ENCODE measurements at regions not wholly inside any gene's neighbourhood (a gene's known extent, or its start where the extent isn't known, plus 50 kb on each side); places are given as distances from the start of the nearest gene placed in this dataset.

DNA sequence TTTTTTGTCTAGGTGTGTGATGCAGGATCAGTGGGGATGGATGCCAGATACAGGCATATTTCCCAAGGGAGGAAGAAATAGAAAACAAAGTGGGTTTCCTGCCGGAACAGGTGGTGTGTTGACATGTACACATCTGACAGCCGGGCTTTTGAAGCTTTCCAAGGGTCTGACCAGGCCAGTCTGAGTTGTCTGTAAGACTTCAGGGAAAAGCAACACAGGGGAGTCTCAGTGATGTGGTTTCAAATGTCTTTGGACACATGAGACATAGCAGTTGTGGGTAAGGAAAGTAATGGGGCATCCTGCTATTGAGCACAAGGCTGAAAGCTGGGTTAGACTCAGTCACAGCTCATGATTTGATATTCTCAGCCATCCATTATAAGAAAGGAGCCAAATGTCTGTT, 274.9 kb downstream of the PIK3R1 start:
- H3K36me3 ChIP-seq (ENCODE audit: control insufficient read depth, insufficient read depth, low read length) = no peaks in the 10 kb centered on the region
- no peaks in the 10 kb centered on the region for H3K4me1 ChIP-seq (ENCODE audit: control insufficient read depth, insufficient read depth, low read length)
- Mint-ChIP-seq H3K4me3 (no peak overlapping the region), H3K4me1 (no peaks in the 10 kb centered on the region), H3K9me3 (peaks cover 10% of the 10 kb centered on the region), H3K27me3 (ENCODE audit: insufficient read depth) (no peaks in the 10 kb centered on the region), H3K27ac (no peak overlapping the region), H3K36me3 (ENCODE audit: low read depth) (no peaks in the 10 kb centered on the region)
- no peak for DNase-seq
- no peak overlapping the region for H3K27ac ChIP-seq (ENCODE audit: low read depth, low read length)
- H3K4me3 ChIP-seq (ENCODE audit: low read length) = no peak overlapping the region
- 75 to 94% methylated on average over 2 of the region's 2 CpGs for WGBS, 2 experiments (ENCODE audit: insufficient coverage in 1 of 2, insufficient read length in 1 of 2)
- H3K9me3 ChIP-seq (ENCODE audit: control insufficient read depth, low read length) = peaks cover 8% of the 10 kb centered on the region
- H3K9ac ChIP-seq (ENCODE audit: extremely low read depth, low read length, poor library complexity, severe bottlenecking) = no peak overlapping the region
- no peaks in the 10 kb centered on the region for H3K27me3 ChIP-seq (ENCODE audit: control insufficient read depth, insufficient read depth, low read length, poor library complexity, severe bottlenecking)
- no peak for TF ChIP-seq CTCF (conservative IDR thresholded peaks at IDR 0.05)

DNA sequence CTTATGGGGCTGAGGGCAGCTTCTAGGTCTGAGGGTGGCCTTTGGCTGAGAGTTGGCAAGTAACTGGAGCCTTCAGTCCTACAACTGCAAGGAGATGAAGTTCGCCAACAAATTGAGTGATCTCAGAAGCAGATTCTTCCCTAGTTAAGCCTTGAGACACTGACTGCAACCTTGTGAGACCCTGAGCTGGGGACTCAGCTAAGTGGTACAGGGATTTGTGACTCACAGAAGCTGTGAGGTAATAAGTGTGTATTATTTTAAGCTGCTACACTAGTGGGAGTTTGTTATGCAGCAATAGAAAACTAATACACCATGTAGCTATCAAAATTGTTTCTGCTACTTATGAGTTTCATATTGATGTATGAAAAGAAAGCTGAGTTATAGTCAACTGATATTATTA, 279.2 kb downstream of the PIK3R1 start:
- 91 to 100% methylated on average over 1 of the region's 1 CpG for WGBS, 2 experiments (ENCODE audit: insufficient coverage in 1 of 2, insufficient read length in 1 of 2)
- Histone ChIP-seq H3K9me3 (ENCODE audit: control insufficient read depth, low read length) (peaks cover 24% of the 10 kb centered on the region), H3K27ac (ENCODE audit: low read depth, low read length) (no peak overlapping the region), H3K27me3 (ENCODE audit: control insufficient read depth, insufficient read depth, low read length, poor library complexity, severe bottlenecking) (no peaks in the 10 kb centered on the region), H3K36me3 (ENCODE audit: control insufficient read depth, insufficient read depth, low read length) (no peaks in the 10 kb centered on the region), H3K4me1 (ENCODE audit: control insufficient read depth, insufficient read depth, low read length) (no peaks in the 10 kb centered on the region), H3K4me3 (ENCODE audit: low read length) (no peak overlapping the region), H3K9ac (ENCODE audit: extremely low read depth, low read length, poor library complexity, severe bottlenecking) (no peak overlapping the region)
- no peaks in the 10 kb centered on the region for H3K4me1 Mint-ChIP-seq
- peaks cover 38% of the 10 kb centered on the region for H3K9me3 Mint-ChIP-seq
- H3K27ac Mint-ChIP-seq = no peak overlapping the region
- no peak overlapping the region for H3K4me3 Mint-ChIP-seq
- H3K36me3 Mint-ChIP-seq (ENCODE audit: low read depth) = no peaks in the 10 kb centered on the region
- no peak for DNase-seq
- no peak for TF ChIP-seq CTCF (conservative IDR thresholded peaks at IDR 0.05)
- H3K27me3 Mint-ChIP-seq (ENCODE audit: insufficient read depth) = no peaks in the 10 kb centered on the region

- no peak overlapping the region for H3K4me3 Mint-ChIP-seq
- TF ChIP-seq CTCF (conservative IDR thresholded peaks at IDR 0.05) = no peak
- H3K27ac ChIP-seq (ENCODE audit: low read depth, low read length) = no peak overlapping the region
- H3K27me3 ChIP-seq (ENCODE audit: control insufficient read depth, insufficient read depth, low read length, poor library complexity, severe bottlenecking) = no peaks in the 10 kb centered on the region
- DNase-seq = no peak
- H3K9me3 ChIP-seq (ENCODE audit: control insufficient read depth, low read length) = peaks cover 24% of the 10 kb centered on the region
- H3K27me3 Mint-ChIP-seq (ENCODE audit: insufficient read depth) = no peaks in the 10 kb centered on the region
- no peaks in the 10 kb centered on the region for H3K36me3 ChIP-seq (ENCODE audit: control insufficient read depth, insufficient read depth, low read length)
- no peak overlapping the region for H3K4me3 ChIP-seq (ENCODE audit: low read length)
- H3K27ac Mint-ChIP-seq = no peak overlapping the region
- H3K9me3 Mint-ChIP-seq = peaks cover 41% of the 10 kb centered on the region
- no peaks in the 10 kb centered on the region for H3K4me1 Mint-ChIP-seq
- peaks cover 2% of the 10 kb centered on the region for H3K36me3 Mint-ChIP-seq (ENCODE audit: low read depth)
- H3K9ac ChIP-seq (ENCODE audit: extremely low read depth, low read length, poor library complexity, severe bottlenecking) = no peak overlapping the region
- H3K4me1 ChIP-seq (ENCODE audit: control insufficient read depth, insufficient read depth, low read length) = no peaks in the 10 kb centered on the region
- 93 to 100% methylated on average over 3 to 4 of the region's 4 CpGs for WGBS, 2 experiments (ENCODE audit: insufficient coverage in 1 of 2, insufficient read length in 1 of 2)
Observed at GRCh38 chr5:68499987-68500386, 284.4 kb downstream of the PIK3R1 start.
